IMR-90 (cell line): ENCODE measurements at regions not wholly inside any gene's neighbourhood (a gene's known extent, or its start where the extent isn't known, plus 50 kb on each side); places are given as distances from the start of the nearest gene placed in this dataset.

ENCODE experiments used
- ATAC-seq: fragments of 200-7000 bp; cut with Tn5 transposase; 2 replicates; pipeline ENCODE4 v1.9.1; 2020; ENCODE audit warnings: low read depth, mild to moderate bottlenecking, moderate library complexity
- BruUV-seq: library from RNA; stranded (reverse); fragments of 400-500 nt; replicated peaks from 2 replicates; lab custom pipeline; 2021; lab: Mats Ljungman, UMichigan
- CTCF ChIA-PET: fragments of 300-600 bp; formaldehyde crosslinking; extraction: SDS; loops from one replicate; lab custom pipeline; 2021; ENCODE audit warnings: antibody characterized with exemption; lab: Yijun Ruan, JAX
- POLR2A ChIA-PET: fragments of 300-600 bp; sonication (Branson Sonifier 250); formaldehyde crosslinking; loops from one replicate; lab custom pipeline; 2022; ENCODE audit warnings: antibody characterized with exemption; ENCODE audit not compliant: unreplicated experiment; lab: Charles Lee
- DNase-seq: peaks from one replicate; pipeline ENCODE4 v3.0.0; 2013
- H2AFZ ChIP-seq: replicated peaks from 2 replicates; pipeline ENCODE3; 2013; ENCODE audit warnings: low read length, mild to moderate bottlenecking; ENCODE audit not compliant: poor library complexity
- H2AK5ac ChIP-seq: 2 replicates; pipeline ENCODE4 v1.6.1; 2013; ENCODE audit warnings: low read depth, low read length, inconsistent platforms
- H2AK9ac ChIP-seq: replicated peaks from 2 replicates; pipeline ENCODE3; 2013; ENCODE audit warnings: mild to moderate bottlenecking, low read depth, low read length, moderate library complexity; ENCODE audit not compliant: poor library complexity
- H2BK120ac ChIP-seq: 2 replicates; pipeline ENCODE4 v1.6.1; 2013; ENCODE audit warnings: low read depth, low read length, inconsistent platforms
- H2BK15ac ChIP-seq: 3 replicates; pipeline ENCODE4 v1.6.1; 2013; ENCODE audit warnings: low read depth, low read length, inconsistent platforms
- H2BK20ac ChIP-seq: 2 replicates; pipeline ENCODE4 v1.6.1; 2013; ENCODE audit warnings: low read depth, mild to moderate bottlenecking, inconsistent platforms, low read length, moderate library complexity
- H2BK5ac ChIP-seq: 2 replicates; pipeline ENCODE4 v1.6.1; 2013; ENCODE audit warnings: mild to moderate bottlenecking, low read depth, low read length, inconsistent platforms; ENCODE audit not compliant: poor library complexity, severe bottlenecking
- H3K14ac ChIP-seq: replicated peaks from 2 replicates; pipeline ENCODE4 v1.6.1; 2013; ENCODE audit warnings: low read depth, low read length, inconsistent platforms
- H3K18ac ChIP-seq: 2 replicates; pipeline ENCODE4 v1.6.1; 2013; ENCODE audit warnings: low read depth, low read length, control low read depth
- H3K23ac ChIP-seq: 2 replicates; pipeline ENCODE4 v1.6.1; 2013; ENCODE audit warnings: low read depth, low read length, inconsistent platforms
- H3K27ac ChIP-seq: 2 replicates; pipeline ENCODE4 v1.5.1; 2013; ENCODE audit warnings: mild to moderate bottlenecking, control low read depth, low read length; ENCODE audit not compliant: insufficient read depth
- H3K27me3 ChIP-seq: 2 replicates; pipeline ENCODE4 v1.6.1; 2013; ENCODE audit warnings: low read length; ENCODE audit not compliant: control insufficient read depth, insufficient read depth
- H3K36me3 ChIP-seq: 2 replicates; pipeline ENCODE4 v1.6.1; 2013; ENCODE audit warnings: low read length, mixed read lengths; ENCODE audit not compliant: control insufficient read depth, insufficient read depth
- H3K4ac ChIP-seq: 2 replicates; pipeline ENCODE4 v1.6.1; 2013; ENCODE audit warnings: low read depth, low read length, inconsistent platforms
- H3K4me1 ChIP-seq: 2 replicates; pipeline ENCODE4 v1.6.1; 2013; ENCODE audit warnings: low read length, mixed read lengths; ENCODE audit not compliant: control insufficient read depth, insufficient read depth
- H3K4me2 ChIP-seq: 2 replicates; pipeline ENCODE4 v1.6.1; 2013; ENCODE audit warnings: low read depth, mild to moderate bottlenecking, control low read depth, low read length, moderate library complexity
- H3K4me3 ChIP-seq: 2 replicates; pipeline ENCODE4 v1.5.1; 2013; ENCODE audit warnings: low read depth, mild to moderate bottlenecking, control low read depth, low read length, moderate library complexity; ENCODE audit not compliant: insufficient read depth
- H3K56ac ChIP-seq: 2 replicates; pipeline ENCODE4 v1.6.1; 2013; ENCODE audit warnings: low read length, inconsistent platforms; ENCODE audit not compliant: insufficient read depth; ENCODE audit errors: extremely low read depth
- H3K79me1 ChIP-seq, 2 experiments: 2 replicates each; pipeline ENCODE4 v1.6.1; 2013; ENCODE audit warnings: low read length in 2 of 2, inconsistent platforms in 1 of 2, low read depth in 1 of 2
- H3K9ac ChIP-seq: 2 replicates; pipeline ENCODE4 v1.6.1; 2013; ENCODE audit warnings: low read depth, low read length, control low read depth
- H3K9me1 ChIP-seq: 2 replicates; pipeline ENCODE4 v1.6.1; 2013; ENCODE audit warnings: low read length, inconsistent platforms; ENCODE audit not compliant: insufficient read depth
- H3K9me3 ChIP-seq: 2 replicates; pipeline ENCODE4 v1.6.1; 2013; ENCODE audit warnings: low read length; ENCODE audit not compliant: control insufficient read depth, insufficient read depth
- H4K20me1 ChIP-seq: 2 replicates; pipeline ENCODE4 v1.6.1; 2013; ENCODE audit warnings: low read length, inconsistent platforms; ENCODE audit not compliant: insufficient read depth
- H4K5ac ChIP-seq: 2 replicates; pipeline ENCODE4 v1.6.1; 2013; ENCODE audit warnings: mild to moderate bottlenecking, low read depth, low read length, control low read depth
- H4K8ac ChIP-seq, 2 experiments: 2 replicates each; pipeline ENCODE4 v1.6.1; 2013; ENCODE audit warnings: low read depth in 2 of 2, low read length in 2 of 2, control low read depth in 1 of 2, inconsistent platforms in 1 of 2
- H4K91ac ChIP-seq: 2 replicates; pipeline ENCODE4 v1.6.1; 2013; ENCODE audit warnings: low read depth, low read length, inconsistent platforms; ENCODE audit not compliant: insufficient read depth
- CHD1 ChIP-seq: IDR thresholded peaks from 2 replicates; pipeline ENCODE4 v1.6.1; 2012; ENCODE audit warnings: low read depth, low read length, improper control_type of control experiment
- RAD21 ChIP-seq: IDR thresholded peaks from 2 replicates; pipeline ENCODE4 v1.6.1; 2012; ENCODE audit warnings: low read length, improper control_type of control experiment
- RCOR1 ChIP-seq: IDR thresholded peaks from 2 replicates; pipeline ENCODE4 v1.6.1; 2012; ENCODE audit warnings: mild to moderate bottlenecking, low read length, improper control_type of control experiment; ENCODE audit not compliant: insufficient replicate concordance
- WGBS, 2 experiments: methylation state at CpG; one replicate each; pipeline versions ENCODE4 v1.1.5 to v1.1.7; 2013; ENCODE audit warnings: missing lambda C conversion rate in 2 of 2; ENCODE audit not compliant: insufficient read length in 1 of 2; ENCODE audit errors: extremely low coverage in 2 of 2; 5-methylcytosine and 5-hydroxymethylcytosine counted together
- dilution Hi-C: fragments of 300-500 bp; cut with HindIII; formaldehyde crosslinking; loops from one replicate; pipeline ENCODE4 v1.14.3; 2018; ENCODE audit warnings: low sequenced_read_pairs; ENCODE audit not compliant: unreplicated experiment
- in situ Hi-C: fragments of 300-500 bp; cut with MboI; formaldehyde crosslinking; loops from 3 replicates; pipeline ENCODE4 v1.14.3; 2019; ENCODE audit warnings: low sequenced_read_pairs, inconsistent platforms, mixed read lengths
- intact Hi-C: fragments of 100-400 bp; cut with micrococcal nuclease; formaldehyde crosslinking; loops from 2 replicates; pipeline ENCODE4 v1.10.0; 2022

GRCh38 chr12:86421333-86421732 lies 165.1 kb upstream of the MGAT4C start:
- H3K18ac ChIP-seq, result no peak overlapping the region
- no peak overlapping the region for H4K91ac ChIP-seq
- in situ Hi-C loops (no loop called here), dilution Hi-C loops (no loop called here), intact Hi-C loops (no loop called here)
- H3K27ac ChIP-seq, result no peak overlapping the region
- no peak overlapping the region for H2AFZ ChIP-seq
- no peaks in the 10 kb centered on the region for H4K20me1 ChIP-seq
- H2BK5ac ChIP-seq, result no peak overlapping the region
- ChIA-PET POLR2A (no interaction called here), CTCF (no interaction called here)
- H2AK9ac ChIP-seq, result no peak overlapping the region
- no peak overlapping the region for H2AK5ac ChIP-seq
- no peaks in the 10 kb centered on the region for H3K4me1 ChIP-seq
- H3K23ac ChIP-seq, result no peak overlapping the region
- H3K9ac ChIP-seq, result no peak overlapping the region
- H3K4me2 ChIP-seq, result no peak overlapping the region
- H3K36me3 ChIP-seq, result no peaks in the 10 kb centered on the region
- H3K14ac ChIP-seq, result no peak overlapping the region
- WGBS, 2 experiments, result 60% methylated on average over 1 of the region's 8 CpGs; no CpG with 5 or more reads in 1 of the 2 experiments
- H2BK20ac ChIP-seq, result no peak overlapping the region
- no peak for DNase-seq
- no peak overlapping the region for H3K4me3 ChIP-seq
- no peaks in the 10 kb centered on the region for H3K79me1 ChIP-seq
- no TSS peak for BruUV-seq
- H3K9me1 ChIP-seq, result no peaks in the 10 kb centered on the region
- no peak overlapping the region for H2BK15ac ChIP-seq
- H3K27me3 ChIP-seq, result no peaks in the 10 kb centered on the region
- H3K9me3 ChIP-seq, result no peaks in the 10 kb centered on the region
- ATAC-seq, result no peak
- no peak overlapping the region for H4K5ac ChIP-seq
- no peak overlapping the region for H2BK120ac ChIP-seq
- no peak overlapping the region for H4K8ac ChIP-seq
- TF ChIP-seq RCOR1, result no peak
- no peak for TF ChIP-seq CHD1
- TF ChIP-seq RAD21, result no peak
- no peak overlapping the region for H3K56ac ChIP-seq
- no peak overlapping the region for H3K4ac ChIP-seq
